Bronchial epithelial cell (primary cell): ENCODE measurements at regions not wholly inside any gene's neighbourhood (a gene's known extent, or its start where the extent isn't known, plus 50 kb on each side); places are given as distances from the start of the nearest gene placed in this dataset.

Experiments used
- DNase-seq: peaks from one replicate; pipeline ENCODE4 v3.0.0-alpha.2; 2010; ENCODE audit warnings: low read depth
- FAIRE-seq: peaks from 2 replicates; lab custom pipeline; 2011; peaks lifted over from hg19 to GRCh38; lab: Jason Lieb, UNC
- H3K27me3 ChIP-seq: 2 replicates; pipeline ENCODE4 v1.5.1; 2011; ENCODE audit warnings: low read length; ENCODE audit not compliant: control insufficient read depth, insufficient read depth
- H3K36me3 ChIP-seq: 2 replicates; pipeline ENCODE4 v1.5.1; 2011; ENCODE audit warnings: low read length; ENCODE audit not compliant: control insufficient read depth, insufficient read depth
- H3K4me3 ChIP-seq: 2 replicates; pipeline ENCODE4 v1.5.1; 2011; ENCODE audit warnings: mild to moderate bottlenecking, low read depth, low read length, control low read depth
- CTCF ChIP-seq: IDR thresholded peaks from 2 replicates; pipeline ENCODE4 v1.5.1; 2011; ENCODE audit warnings: mild to moderate bottlenecking, moderate library complexity, low read length, control low read depth, inconsistent platforms; ENCODE audit not compliant: insufficient read depth, severe bottlenecking

DNA sequence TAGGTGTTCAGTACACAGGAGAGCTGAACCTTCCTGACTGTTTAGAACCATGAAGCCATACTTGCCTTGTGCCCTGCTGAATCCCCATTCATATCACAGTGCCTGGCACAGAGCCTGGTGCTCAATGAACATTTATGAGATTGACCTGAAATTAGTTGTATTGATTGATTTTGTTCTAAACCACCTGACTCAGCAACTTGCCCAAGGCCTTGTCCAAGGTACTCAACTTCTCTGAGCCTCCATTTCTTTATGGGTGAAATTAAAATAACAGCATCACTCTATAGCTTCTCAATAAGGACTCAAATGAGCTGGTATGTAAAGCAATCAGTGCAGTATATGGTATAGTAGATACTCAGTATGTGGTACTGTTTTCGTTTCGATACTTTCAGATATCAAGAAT lies 208.1 kb downstream of the SLC39A8 start:
- Histone ChIP-seq H3K27me3 (no peaks in the 10 kb centered on the region), H3K36me3 (no peaks in the 10 kb centered on the region), H3K4me3 (no peak overlapping the region)
- no peak for DNase-seq
- FAIRE-seq = no peak
- no peak for TF ChIP-seq CTCF

DNA sequence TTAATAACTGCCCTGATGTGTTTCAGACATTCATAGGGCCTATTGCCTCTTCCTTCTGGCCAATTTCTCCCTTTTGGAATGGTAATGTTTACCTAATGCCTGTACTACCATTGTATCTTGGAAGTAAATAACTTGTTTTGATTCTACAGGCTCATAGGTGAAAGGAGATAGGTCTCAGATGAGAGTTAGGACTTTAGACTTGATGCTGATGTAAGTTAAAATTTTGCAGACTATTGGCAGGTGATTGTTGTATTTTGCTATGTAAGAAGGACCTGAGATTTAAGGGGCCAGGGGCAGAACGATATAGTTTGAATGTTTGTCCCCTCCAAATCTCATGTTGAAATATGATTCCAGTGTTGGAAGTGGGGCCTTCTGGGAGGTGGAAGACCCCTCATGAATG lies 215.5 kb downstream of the SLC39A8 start:
- TF ChIP-seq CTCF = no peak
- no peaks in the 10 kb centered on the region for H3K36me3 ChIP-seq
- DNase-seq = no peak
- no peak overlapping the region for H3K4me3 ChIP-seq
- no peak for FAIRE-seq
- no peaks in the 10 kb centered on the region for H3K27me3 ChIP-seq
